ENCODE measurements at regions not wholly inside any gene's neighbourhood (a gene's known extent, or its start where the extent isn't known, plus 50 kb on each side); places are given as distances from the start of the nearest gene placed in this dataset.

- intact Hi-C loops (cut with DNase I; ENCODE audit: low total_unique reads): no loop called here
- TF ChIP-seq CTCF (IDR thresholded peaks at IDR 0.05) (no peak), POLR2A (IDR thresholded peaks at IDR 0.05) (no peak)
- H3K4me3 ChIP-seq (ENCODE audit: low read depth, poor library complexity, severe bottlenecking): no peak overlapping the region
- DNase-seq (ENCODE audit: low spot score in 2 of 2): no peak
These were observed 1383.5 kb downstream of the FSCB start for GRCh38 chr14:43123544-43123943.

DNA sequence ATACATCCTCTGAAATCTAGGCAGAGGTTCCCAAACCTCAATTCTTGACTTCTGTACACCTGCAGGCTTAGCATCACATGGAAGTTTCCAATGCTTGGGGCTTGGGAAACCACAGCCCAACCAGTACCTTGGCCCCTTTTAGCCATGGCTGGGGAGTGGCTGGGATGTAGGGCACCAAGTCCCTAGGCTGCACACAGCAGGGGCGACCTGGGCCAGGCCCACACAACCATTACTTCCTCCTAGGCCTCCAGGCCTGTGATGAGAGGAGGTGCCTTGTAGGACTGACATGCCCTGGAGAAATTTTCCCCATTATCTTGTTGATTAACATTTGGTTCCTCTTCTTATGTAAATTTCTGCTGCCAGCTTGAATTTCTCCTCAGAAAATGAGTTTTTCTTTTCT lies 1387.4 kb downstream of the FSCB start:
- no peak for TF ChIP-seq CTCF (IDR thresholded peaks at IDR 0.05)
- TF ChIP-seq POLR2A (IDR thresholded peaks at IDR 0.05): no peak
- WGBS, 2 donors: 20 to 81% methylated on average over 1 of the region's 1 CpG
- H3K4me3 ChIP-seq (ENCODE audit: low read depth, poor library complexity, severe bottlenecking): no peak overlapping the region
- intact Hi-C loops (cut with DNase I; ENCODE audit: low total_unique reads): no loop called here
- no peak for DNase-seq (ENCODE audit: low spot score in 2 of 2)

GRCh38 chr14:43116341-43116740 lies 1390.7 kb downstream of the FSCB start:
- intact Hi-C loops (cut with DNase I; ENCODE audit: low total_unique reads): no loop called here
- DNase-seq (ENCODE audit: low spot score in 2 of 2): no peak
- no peak for TF ChIP-seq CTCF (IDR thresholded peaks at IDR 0.05)
- TF ChIP-seq POLR2A (IDR thresholded peaks at IDR 0.05): no peak
- no peak overlapping the region for H3K4me3 ChIP-seq (ENCODE audit: low read depth, poor library complexity, severe bottlenecking)
- 54 to 57% methylated on average over 3 of the region's 3 CpGs for WGBS, 2 donors

DNA sequence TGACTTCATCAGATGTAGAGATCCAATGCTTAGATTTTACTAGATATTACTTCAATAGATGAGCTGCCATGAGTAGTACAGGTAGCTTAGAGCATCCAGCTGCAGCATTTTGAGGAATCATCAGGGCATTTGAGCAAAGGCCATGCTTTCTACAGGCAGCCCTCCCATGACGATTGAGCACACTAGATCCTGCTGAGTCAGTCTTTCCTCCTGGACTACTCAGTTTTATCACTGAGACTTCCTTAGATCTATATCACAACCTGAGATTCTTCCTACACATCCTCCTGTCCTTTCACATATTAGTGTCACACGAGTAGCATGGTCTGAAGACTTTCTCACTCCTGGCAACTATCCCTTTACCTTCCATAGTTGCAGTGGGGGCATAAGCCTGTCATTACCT lies 1401.8 kb downstream of the FSCB start:
- WGBS, 2 donors: 52 to 63% methylated on average over 2 of the region's 2 CpGs

DNA sequence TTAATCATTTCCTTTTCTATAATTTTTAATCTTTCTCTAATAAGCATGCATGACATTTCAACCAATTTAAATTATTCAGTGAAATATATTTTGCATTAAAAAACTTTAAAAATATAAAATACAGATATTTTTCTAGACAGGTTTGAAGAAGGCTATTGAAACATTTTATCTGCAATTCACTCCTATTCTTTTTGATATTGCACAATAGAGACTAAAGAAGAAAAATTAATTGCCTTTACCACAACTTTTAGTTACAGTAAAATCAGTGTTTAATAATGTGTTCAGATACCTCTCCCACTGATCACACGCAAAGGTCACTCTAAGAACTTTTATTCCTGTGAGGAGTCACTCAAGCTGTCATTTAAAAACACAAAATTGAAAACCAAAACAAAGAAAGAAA lies 1416.7 kb downstream of the FSCB start:
- intact Hi-C loops (cut with DNase I; ENCODE audit: low total_unique reads): no loop called here
- DNase-seq (ENCODE audit: low spot score in 2 of 2): no peak
- TF ChIP-seq CTCF (IDR thresholded peaks at IDR 0.05) (no peak), POLR2A (IDR thresholded peaks at IDR 0.05) (no peak)
- no peak overlapping the region for H3K4me3 ChIP-seq (ENCODE audit: low read depth, poor library complexity, severe bottlenecking)
- WGBS, 2 donors: 84 to 86% methylated on average over 1 of the region's 1 CpG

More for the DNA sequence above, 1401.8 kb downstream of the FSCB start:
- H3K4me3 ChIP-seq (ENCODE audit: low read depth, poor library complexity, severe bottlenecking): no peak overlapping the region
- intact Hi-C loops (cut with DNase I; ENCODE audit: low total_unique reads): no loop called here
- no peak for DNase-seq (ENCODE audit: low spot score in 2 of 2)
- no peak for TF ChIP-seq CTCF (IDR thresholded peaks at IDR 0.05)
- no peak for TF ChIP-seq POLR2A (IDR thresholded peaks at IDR 0.05)

- DNase-seq (ENCODE audit: low spot score in 2 of 2): no peak
- no peak overlapping the region for H3K4me3 ChIP-seq (ENCODE audit: low read depth, poor library complexity, severe bottlenecking)
- TF ChIP-seq CTCF (IDR thresholded peaks at IDR 0.05): no peak
- no peak for TF ChIP-seq POLR2A (IDR thresholded peaks at IDR 0.05)
- 14 to 16% methylated on average over 2 of the region's 2 CpGs for WGBS, 2 donors
- intact Hi-C loops (cut with DNase I; ENCODE audit: low total_unique reads): no loop called here
These were observed 1419.4 kb downstream of the FSCB start for GRCh38 chr14:43087666-43088065.

Data from lower leg skin (tissue), 4 donors.